GM12864 (cell line): ENCODE measurements at regions not wholly inside any gene's neighbourhood (a gene's known extent, or its start where the extent isn't known, plus 50 kb on each side); places are given as distances from the start of the nearest gene placed in this dataset.

Experiments used
- DNase-seq: peaks from one replicate; pipeline ENCODE4 v3.0.0-alpha.2; 2011; ENCODE audit warnings: low read depth
- H3K4me3 ChIP-seq: 2 replicates; pipeline ENCODE4 v1.5.1; 2011; ENCODE audit warnings: mild to moderate bottlenecking, low read depth, low read length, control low read depth
- TF ChIP-seq, protein P1 (sequence below): IDR thresholded peaks from 2 replicates; pipeline ENCODE4 v1.5.1; 2011; ENCODE audit warnings: low read depth, mild to moderate bottlenecking, moderate library complexity, low read length, control low read depth, inconsistent platforms; ENCODE audit errors: missing control alignments

DNA sequence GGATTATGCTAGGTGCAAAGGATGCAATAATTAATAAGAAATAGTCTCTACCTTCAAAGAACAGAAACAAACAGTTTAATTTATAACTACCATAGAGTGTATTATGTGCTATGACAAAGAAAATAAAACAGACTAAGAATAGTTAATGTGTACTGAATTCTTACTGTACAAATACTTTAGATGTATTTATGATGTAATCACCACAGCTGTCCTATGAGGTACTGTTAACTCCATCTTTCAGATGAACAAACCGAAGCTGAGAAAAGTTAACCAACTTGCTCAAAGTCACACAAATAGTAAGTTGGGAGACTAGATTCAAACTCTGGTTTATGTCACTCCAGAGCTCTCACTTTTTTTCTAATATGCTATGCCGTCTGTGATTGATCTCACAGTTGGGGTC is 77.0 kb upstream of the FGGY start:
- H3K4me3 ChIP-seq = no peak overlapping the region
- no peak for DNase-seq
- TF ChIP-seq, protein P1, sequence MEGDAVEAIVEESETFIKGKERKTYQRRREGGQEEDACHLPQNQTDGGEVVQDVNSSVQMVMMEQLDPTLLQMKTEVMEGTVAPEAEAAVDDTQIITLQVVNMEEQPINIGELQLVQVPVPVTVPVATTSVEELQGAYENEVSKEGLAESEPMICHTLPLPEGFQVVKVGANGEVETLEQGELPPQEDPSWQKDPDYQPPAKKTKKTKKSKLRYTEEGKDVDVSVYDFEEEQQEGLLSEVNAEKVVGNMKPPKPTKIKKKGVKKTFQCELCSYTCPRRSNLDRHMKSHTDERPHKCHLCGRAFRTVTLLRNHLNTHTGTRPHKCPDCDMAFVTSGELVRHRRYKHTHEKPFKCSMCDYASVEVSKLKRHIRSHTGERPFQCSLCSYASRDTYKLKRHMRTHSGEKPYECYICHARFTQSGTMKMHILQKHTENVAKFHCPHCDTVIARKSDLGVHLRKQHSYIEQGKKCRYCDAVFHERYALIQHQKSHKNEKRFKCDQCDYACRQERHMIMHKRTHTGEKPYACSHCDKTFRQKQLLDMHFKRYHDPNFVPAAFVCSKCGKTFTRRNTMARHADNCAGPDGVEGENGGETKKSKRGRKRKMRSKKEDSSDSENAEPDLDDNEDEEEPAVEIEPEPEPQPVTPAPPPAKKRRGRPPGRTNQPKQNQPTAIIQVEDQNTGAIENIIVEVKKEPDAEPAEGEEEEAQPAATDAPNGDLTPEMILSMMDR = no peak

GRCh38 chr1:59220356-59220755 is 76.5 kb upstream of the FGGY start:
- DNase-seq = no peak
- H3K4me3 ChIP-seq = no peak overlapping the region
- TF ChIP-seq, protein P1 = no peak

DNA sequence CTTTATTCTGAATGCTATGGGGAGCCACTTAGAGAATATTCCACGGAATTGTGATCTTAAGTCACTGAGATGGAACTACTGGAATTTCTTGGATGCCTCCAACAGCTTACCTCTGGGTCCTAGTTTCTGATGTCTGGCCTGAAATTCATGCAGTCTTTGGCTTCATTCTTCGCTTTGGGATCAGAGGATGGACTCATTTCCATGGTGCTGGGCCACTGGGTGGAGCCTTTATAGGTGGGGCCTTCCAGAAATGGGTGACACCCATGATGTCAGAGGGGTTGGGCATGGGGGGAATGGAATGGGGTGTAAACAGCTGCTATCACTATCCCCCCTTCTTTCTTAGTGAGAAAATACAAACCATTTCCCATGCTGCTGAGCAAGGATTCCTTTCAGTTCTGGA is 73.7 kb upstream of the FGGY start:
- H3K4me3 ChIP-seq = no peak overlapping the region
- TF ChIP-seq, protein P1 = no peak
- DNase-seq = no peak

GRCh38 chr1:59223989-59224634 is 72.8 kb upstream of the FGGY start:
- TF ChIP-seq, protein P1 = no peak
- DNase-seq = no peak
- H3K4me3 ChIP-seq = no peak overlapping the region

DNA sequence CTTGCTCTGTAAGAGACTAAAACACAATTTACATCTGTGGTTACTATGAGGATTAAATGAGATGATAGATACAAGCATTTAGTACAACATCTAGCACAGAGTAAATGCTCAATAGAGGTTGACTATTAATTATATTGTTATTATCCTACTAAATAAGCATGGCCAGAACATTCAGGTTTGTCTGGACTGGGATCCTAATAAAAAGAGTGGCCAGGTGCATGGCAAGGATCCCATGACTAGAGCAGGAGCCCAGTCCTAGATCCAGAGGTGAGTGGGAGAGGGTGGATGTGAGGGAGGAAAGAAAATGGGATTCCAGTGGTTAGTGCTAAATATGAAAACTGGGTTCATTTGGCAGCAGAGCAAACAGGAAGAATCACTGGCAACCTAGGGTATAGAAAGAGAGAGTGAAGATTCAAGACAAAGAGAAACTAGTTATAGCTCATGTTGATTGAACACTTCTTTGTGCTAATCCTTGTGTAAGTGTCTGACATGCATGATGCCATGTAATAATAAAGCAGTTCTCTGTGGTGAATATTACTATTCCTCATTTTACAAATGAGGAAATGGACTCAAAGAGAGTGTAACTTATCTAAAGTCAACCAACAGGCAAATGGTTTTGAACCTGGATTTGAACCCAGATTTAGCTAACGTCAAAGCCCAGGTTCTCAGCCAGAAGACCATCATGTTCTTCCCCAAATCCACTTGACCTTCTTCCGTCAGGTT is 71.1 kb upstream of the FGGY start:
- TF ChIP-seq, protein P1 = no peak
- H3K4me3 ChIP-seq = no peak overlapping the region
- no peak for DNase-seq

DNA sequence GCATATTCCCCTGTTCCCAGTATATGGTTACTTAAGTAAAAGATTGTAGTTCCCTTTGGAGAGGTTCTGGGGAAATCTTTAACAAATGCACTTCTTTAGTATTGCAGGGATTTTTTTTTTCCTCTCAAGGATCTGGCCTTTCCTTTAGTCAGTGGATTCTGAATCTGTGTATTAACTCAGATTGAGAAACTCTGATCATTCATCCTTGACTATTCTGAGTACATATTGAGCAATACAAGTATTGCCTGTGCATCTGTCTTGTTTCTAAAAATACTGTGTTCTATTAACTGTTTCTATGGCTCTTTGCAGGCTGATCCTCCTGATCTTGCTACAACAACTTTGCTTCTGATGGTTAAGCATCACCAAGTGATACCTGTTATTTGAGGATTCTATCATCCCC is 67.8 kb upstream of the FGGY start:
- TF ChIP-seq, protein P1 = no peak
- H3K4me3 ChIP-seq = no peak overlapping the region
- no peak for DNase-seq

- DNase-seq = no peak
- TF ChIP-seq, protein P1 = no peak
Observed at GRCh38 chr1:59230622-59231021, 66.3 kb upstream of the FGGY start.

More at GRCh38 chr1:59230622-59231021, 66.3 kb upstream of the FGGY start:
- no peak overlapping the region for H3K4me3 ChIP-seq
